OCI-LY7 (cell line): ENCODE measurements at regions not wholly inside any gene's neighbourhood (a gene's known extent, or its start where the extent isn't known, plus 50 kb on each side); places are given as distances from the start of the nearest gene placed in this dataset.

Source experiments
- BruUV-seq: library from RNA; stranded (reverse); fragments of 400-500 nt; replicated peaks from 2 replicates; lab custom pipeline; 2021; lab: Mats Ljungman, UMichigan
- CTCF ChIA-PET: fragments of 300-600 bp; sonication (Branson Sonifier 250); formaldehyde crosslinking; loops from one replicate; lab custom pipeline; 2022; ENCODE audit warnings: antibody characterized with exemption; ENCODE audit not compliant: unreplicated experiment; lab: Charles Lee
- POLR2A ChIA-PET: fragments of 300-600 bp; sonication (Branson Sonifier 250); formaldehyde crosslinking; loops from one replicate; lab custom pipeline; 2022; ENCODE audit warnings: antibody characterized with exemption; lab: Charles Lee
- DNase-seq: peaks from one replicate; pipeline ENCODE4 v3.0.0-alpha.2; 2015; ENCODE audit warnings: low spot score
- H2AFZ ChIP-seq: fragments of 200-600 bp; sonication (generic), shearing (Covaris generic); 2 replicates; pipeline ENCODE4 v1.6.1; 2014; ENCODE audit warnings: mild to moderate bottlenecking, antibody characterized with exemption, low read length, moderate library complexity
- H3K27ac ChIP-seq: fragments of 200-600 bp; sonication (generic); 2 replicates; pipeline ENCODE4 v1.5.1; 2014; ENCODE audit warnings: mixed run types, low read depth, mild to moderate bottlenecking, moderate library complexity, low read length, inconsistent platforms; ENCODE audit not compliant: poor library complexity, severe bottlenecking
- H3K36me3 ChIP-seq: fragments of 200-600 bp; sonication (generic); 2 replicates; pipeline ENCODE4 v1.6.1; 2014; ENCODE audit warnings: mild to moderate bottlenecking, antibody characterized with exemption, low read length, moderate library complexity, mixed read lengths; ENCODE audit not compliant: insufficient read depth
- H3K4me1 ChIP-seq: fragments of 200-600 bp; sonication (generic); 2 replicates; pipeline ENCODE4 v1.5.1; 2014; ENCODE audit warnings: mild to moderate bottlenecking, low read length; ENCODE audit not compliant: insufficient read depth, poor library complexity, severe bottlenecking
- H3K4me2 ChIP-seq: fragments of 200-600 bp; sonication (generic); 2 replicates; pipeline ENCODE4 v1.6.1; 2014; ENCODE audit warnings: mild to moderate bottlenecking, low read length
- H3K4me3 ChIP-seq: fragments of 200-600 bp; sonication (generic); 2 replicates; pipeline ENCODE4 v1.5.1; 2014; ENCODE audit warnings: mild to moderate bottlenecking, low read depth, low read length; ENCODE audit not compliant: poor library complexity, severe bottlenecking
- H3K79me2 ChIP-seq: fragments of 200-600 bp; sonication (generic); 2 replicates; pipeline ENCODE4 v1.6.1; 2016; ENCODE audit warnings: low read depth, mild to moderate bottlenecking, low read length, moderate library complexity, mixed read lengths; ENCODE audit not compliant: insufficient read depth
- H3K9me2 ChIP-seq: fragments of 200-600 bp; sonication (generic); 2 replicates; pipeline ENCODE4 v1.6.1; 2016; ENCODE audit warnings: mild to moderate bottlenecking, low read length, mixed read lengths; ENCODE audit not compliant: insufficient read depth
- H3K9me3 ChIP-seq: fragments of 200-600 bp; sonication (generic); 2 replicates; pipeline ENCODE4 v1.6.1; 2014; ENCODE audit warnings: mild to moderate bottlenecking, mixed run types, low read length, mixed read lengths
- H4K20me1 ChIP-seq: fragments of 200-600 bp; sonication (generic); 2 replicates; pipeline ENCODE4 v1.6.1; 2014; ENCODE audit warnings: mild to moderate bottlenecking, antibody characterized with exemption, low read length, moderate library complexity, mixed read lengths; ENCODE audit not compliant: insufficient read depth
- EZH2phosphoT487 ChIP-seq: fragments of 200-600 bp; sonication (generic); IDR thresholded peaks from 2 replicates; pipeline ENCODE4 v1.6.1; 2018; ENCODE audit warnings: low read depth, borderline replicate concordance, mild to moderate bottlenecking, mixed run types, antibody characterized with exemption, low read length, moderate library complexity, mixed read lengths
- intact Hi-C: fragments of 100-400 bp; cut with micrococcal nuclease; formaldehyde crosslinking; loops from one replicate; pipeline ENCODE4 v1.10.0; 2022; ENCODE audit not compliant: unreplicated experiment
- TF ChIP-seq, protein P1 (sequence below): fragments of 200-600 bp; sonication (generic); conservative IDR thresholded peaks from 2 replicates; pipeline ENCODE4 v1.5.1; 2014; ENCODE audit warnings: mild to moderate bottlenecking, antibody characterized with exemption, low read length, moderate library complexity, mixed read lengths

DNA sequence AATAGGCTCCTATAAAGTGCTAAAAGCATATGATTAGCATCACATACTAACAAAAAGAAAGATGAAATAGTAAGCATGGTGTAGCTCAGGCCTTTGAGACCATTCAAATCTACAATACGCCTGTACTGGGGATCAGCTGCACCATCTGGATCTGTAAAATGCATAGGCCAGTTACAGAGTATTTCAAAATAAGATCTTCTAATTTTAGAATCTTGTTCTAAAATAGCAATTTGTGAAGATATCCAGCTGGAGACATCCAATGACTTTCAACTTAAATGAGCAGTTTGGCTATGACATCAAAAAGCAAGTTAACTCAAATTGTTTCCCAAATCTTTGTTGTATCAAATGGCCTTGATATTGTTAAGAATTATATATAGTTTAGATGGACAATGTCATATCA lies 386.3 kb downstream of the MRPS30 start:
- BruUV-seq: no TSS peak
- Histone ChIP-seq H3K4me3 (no peak overlapping the region), H3K36me3 (no peaks in the 10 kb centered on the region), H3K4me2 (no peak overlapping the region), H3K9me3 (no peaks in the 10 kb centered on the region), H3K4me1 (no peaks in the 10 kb centered on the region), H3K27ac (no peak overlapping the region), H4K20me1 (no peaks in the 10 kb centered on the region), H3K79me2 (no peaks in the 10 kb centered on the region), H3K9me2 (no peaks in the 10 kb centered on the region; the same call in 1 of the 2 replicates), H2AFZ (no peak overlapping the region)
- no peak for DNase-seq
- intact Hi-C loops: no loop called here
- TF ChIP-seq, protein P1, sequence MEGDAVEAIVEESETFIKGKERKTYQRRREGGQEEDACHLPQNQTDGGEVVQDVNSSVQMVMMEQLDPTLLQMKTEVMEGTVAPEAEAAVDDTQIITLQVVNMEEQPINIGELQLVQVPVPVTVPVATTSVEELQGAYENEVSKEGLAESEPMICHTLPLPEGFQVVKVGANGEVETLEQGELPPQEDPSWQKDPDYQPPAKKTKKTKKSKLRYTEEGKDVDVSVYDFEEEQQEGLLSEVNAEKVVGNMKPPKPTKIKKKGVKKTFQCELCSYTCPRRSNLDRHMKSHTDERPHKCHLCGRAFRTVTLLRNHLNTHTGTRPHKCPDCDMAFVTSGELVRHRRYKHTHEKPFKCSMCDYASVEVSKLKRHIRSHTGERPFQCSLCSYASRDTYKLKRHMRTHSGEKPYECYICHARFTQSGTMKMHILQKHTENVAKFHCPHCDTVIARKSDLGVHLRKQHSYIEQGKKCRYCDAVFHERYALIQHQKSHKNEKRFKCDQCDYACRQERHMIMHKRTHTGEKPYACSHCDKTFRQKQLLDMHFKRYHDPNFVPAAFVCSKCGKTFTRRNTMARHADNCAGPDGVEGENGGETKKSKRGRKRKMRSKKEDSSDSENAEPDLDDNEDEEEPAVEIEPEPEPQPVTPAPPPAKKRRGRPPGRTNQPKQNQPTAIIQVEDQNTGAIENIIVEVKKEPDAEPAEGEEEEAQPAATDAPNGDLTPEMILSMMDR: no peak
- no peak for TF ChIP-seq EZH2phosphoT487
- ChIA-PET POLR2A (no interaction called here), CTCF (no interaction called here)
